Kidney (tissue), 13 donors: ENCODE measurements at regions not wholly inside any gene's neighbourhood (a gene's known extent, or its start where the extent isn't known, plus 50 kb on each side); places are given as distances from the start of the nearest gene placed in this dataset.

Experiments used
- DNase-seq, 5 donors: peaks; one replicate each; pipeline ENCODE4 v3.0.0-alpha.2; 2013 to 2020
- FAIRE-seq: peaks from 2 replicates; lab custom pipeline; 2012; peaks lifted over from hg19 to GRCh38; lab: Jason Lieb, UNC
- H3K27ac ChIP-seq, 2 donors: one replicate each; pipeline ENCODE4 v1.7.0; 2013; ENCODE audit warnings: low read depth in 2 of 2, low read length in 2 of 2, inconsistent platforms in 1 of 2
- H3K27me3 ChIP-seq: one replicate; pipeline ENCODE4 v1.7.1; 2013; ENCODE audit warnings: low read length, inconsistent platforms; ENCODE audit not compliant: control insufficient read depth, insufficient read depth
- H3K36me3 ChIP-seq, 3 donors: one replicate each; pipeline versions ENCODE4 v1.7.0 to v1.7.1; 2013; ENCODE audit warnings: low read length in 3 of 3, control low read depth in 1 of 3, inconsistent platforms in 1 of 3; ENCODE audit not compliant: insufficient read depth in 3 of 3, control insufficient read depth in 2 of 3
- H3K4me1 ChIP-seq, 3 donors: one replicate each; pipeline versions ENCODE4 v1.7.0 to v1.7.1; 2013; ENCODE audit warnings: low read length in 3 of 3, inconsistent platforms in 1 of 3, low read depth in 1 of 3; ENCODE audit not compliant: control insufficient read depth in 2 of 3, insufficient read depth in 2 of 3
- H3K4me3 ChIP-seq, 3 donors: one replicate each; pipeline versions ENCODE4 v1.7.0 to v1.8.1; 2013; ENCODE audit warnings: low read length in 3 of 3, control low read depth in 1 of 3, inconsistent platforms in 1 of 3
- H3K9ac ChIP-seq, 3 donors: one replicate each; pipeline versions ENCODE4 v1.7.0 to v1.7.1; 2013; ENCODE audit warnings: low read length in 3 of 3, control low read depth in 1 of 3, inconsistent platforms in 1 of 3
- H3K9me3 ChIP-seq, 3 donors: one replicate each; pipeline versions ENCODE4 v1.7.0 to v1.7.1; 2013; ENCODE audit warnings: low read length in 3 of 3, control low read depth in 1 of 3, inconsistent platforms in 1 of 3; ENCODE audit not compliant: control insufficient read depth in 2 of 3, insufficient read depth in 1 of 3
- CTCF ChIP-seq: IDR thresholded peaks from 3 replicates; pipeline ENCODE4 v1.5.1; 2012; ENCODE audit warnings: mild to moderate bottlenecking, moderate library complexity, borderline replicate concordance; ENCODE audit not compliant: insufficient read depth; ENCODE audit errors: extremely low read depth
- intact Hi-C: fragments of 100-400 bp; cut with DNase I; formaldehyde crosslinking; loops from one replicate; pipeline ENCODE4 v1.11.1; 2022
- donor health status: control.
- donor health status: control.
- donor health status: control.
- donor health status: control.
- donor health status: control.
- donor health status: DM: yes; HTN: yes; CAD: no.
- donor health status: Normal renal cell carcinoma (clear cell type).

GRCh38 chr3:178308771-178309170 lies 227.5 kb upstream of the KCNMB2 start:
- no peak for TF ChIP-seq CTCF
- FAIRE-seq (no peak), DNase-seq (no peak)
- no peaks in the 10 kb centered on the region for H3K9me3 ChIP-seq
- no peaks in the 10 kb centered on the region for H3K4me1 ChIP-seq
- H3K27ac ChIP-seq: no peak overlapping the region
- H3K27me3 ChIP-seq: no peaks in the 10 kb centered on the region
- intact Hi-C loops: no loop called here
- H3K9ac ChIP-seq: no peak overlapping the region
- H3K36me3 ChIP-seq: no peaks in the 10 kb centered on the region
- no peak overlapping the region for H3K4me3 ChIP-seq

- Histone ChIP-seq H3K4me3 (no peak overlapping the region), H3K27me3 (no peaks in the 10 kb centered on the region), H3K4me1 (no peaks in the 10 kb centered on the region), H3K9me3 (no peaks in the 10 kb centered on the region), H3K9ac (no peak overlapping the region), H3K27ac (no peak overlapping the region), H3K36me3 (no peaks in the 10 kb centered on the region)
- no peak for TF ChIP-seq CTCF
- intact Hi-C loops: no loop called here
- FAIRE-seq (no peak), DNase-seq (no peak)
Measured at GRCh38 chr3:178310949-178311348, 225.3 kb upstream of the KCNMB2 start.

GRCh38 chr3:178313716-178314115 lies 222.5 kb upstream of the KCNMB2 start:
- no peak overlapping the region for H3K4me3 ChIP-seq
- H3K27me3 ChIP-seq: no peaks in the 10 kb centered on the region
- H3K9me3 ChIP-seq: no peaks in the 10 kb centered on the region
- intact Hi-C loops: no loop called here
- H3K4me1 ChIP-seq: no peaks in the 10 kb centered on the region
- no peak overlapping the region for H3K9ac ChIP-seq
- H3K27ac ChIP-seq: no peak overlapping the region
- FAIRE-seq (no peak), DNase-seq (no peak)
- H3K36me3 ChIP-seq: no peaks in the 10 kb centered on the region
- no peak for TF ChIP-seq CTCF

GRCh38 chr3:178318340-178318739 lies 217.9 kb upstream of the KCNMB2 start:
- FAIRE-seq (no peak), DNase-seq (peak in 2 of 5 donors; percentile 22 to 38)
- Histone ChIP-seq H3K27ac (no peak overlapping the region), H3K27me3 (no peaks in the 10 kb centered on the region), H3K36me3 (no peaks in the 10 kb centered on the region), H3K4me1 (peaks cover 0 to 5% (median 0%) of the 10 kb centered on the region in 3 donors), H3K9ac (no peak overlapping the region), H3K4me3 (no peak overlapping the region), H3K9me3 (no peaks in the 10 kb centered on the region)
- no peak for TF ChIP-seq CTCF
- intact Hi-C loops: no loop called here
